HCT116 (cell line): ENCODE measurements at regions not wholly inside any gene's neighbourhood (a gene's known extent, or its start where the extent isn't known, plus 50 kb on each side); places are given as distances from the start of the nearest gene placed in this dataset.

Source experiments
- JUND ChIP-seq: IDR thresholded peaks from 2 replicates; pipeline ENCODE4 v1.6.1; 2012
- SP1 ChIP-seq: IDR thresholded peaks from 2 replicates; pipeline ENCODE4 v1.6.1; 2012; ENCODE audit warnings: low read depth
- TF ChIP-seq, protein P1 (sequence below), 3 experiments: fragments of 200-600 bp in 1 of 3; sonication (generic) in 1 of 3; IDR thresholded peaks in 2 of 3; conservative IDR thresholded peaks in 1 of 3; 2 replicates each; pipeline ENCODE4 v1.5.1; 2012 to 2017; ENCODE audit warnings: low read depth in 2 of 3, low read length in 2 of 3, antibody characterized with exemption in 1 of 3, borderline replicate concordance in 1 of 3, control low read depth in 1 of 3, mild to moderate bottlenecking in 1 of 3, mixed read lengths in 1 of 3, mixed run types in 1 of 3, moderate library complexity in 1 of 3; ENCODE audit not compliant: insufficient read depth in 1 of 3

DNA sequence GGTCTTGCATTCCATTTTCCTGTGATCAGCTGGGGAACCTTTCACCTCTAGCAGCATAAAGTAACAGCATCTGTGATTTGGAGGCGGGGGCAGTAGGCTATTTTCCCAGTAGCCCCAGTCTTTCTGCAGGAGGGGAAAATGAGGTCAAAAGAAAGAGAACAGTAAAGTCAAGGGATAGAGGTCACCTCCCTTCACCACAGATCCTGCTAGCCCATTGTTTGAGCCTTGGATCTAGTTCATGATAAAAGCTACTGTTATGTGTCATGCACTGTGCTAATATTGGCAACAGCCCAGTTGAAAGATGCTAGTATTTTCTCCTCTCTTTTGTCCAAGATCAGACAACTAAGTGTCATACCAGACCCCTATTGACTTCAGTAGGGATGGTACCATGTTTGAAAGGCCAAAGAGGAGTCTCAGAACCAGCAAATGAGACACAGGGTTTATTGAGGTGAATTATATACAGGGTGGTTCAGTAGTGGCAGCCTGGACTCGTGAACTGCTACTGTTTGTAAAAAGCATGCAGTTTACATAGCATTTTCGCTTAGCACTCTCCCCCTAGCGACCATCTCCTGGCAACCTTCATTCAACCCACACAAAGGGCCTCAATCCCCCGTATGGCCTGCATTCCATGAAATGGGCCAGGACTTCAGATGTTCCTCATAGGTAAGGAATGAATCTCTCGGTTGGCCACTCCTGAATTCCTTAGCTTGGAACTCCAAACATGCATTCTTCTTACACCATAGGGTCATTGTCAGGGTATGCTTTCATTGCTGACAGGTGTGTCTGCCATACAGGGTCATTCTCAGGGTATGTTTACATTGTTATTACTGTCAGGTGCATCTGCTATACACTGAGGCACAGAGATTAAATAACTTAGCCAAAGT, 170.0 kb upstream of the FRMPD4 start:
- TF ChIP-seq SP1 (no peak), JUND (no peak)
- TF ChIP-seq, protein P1, sequence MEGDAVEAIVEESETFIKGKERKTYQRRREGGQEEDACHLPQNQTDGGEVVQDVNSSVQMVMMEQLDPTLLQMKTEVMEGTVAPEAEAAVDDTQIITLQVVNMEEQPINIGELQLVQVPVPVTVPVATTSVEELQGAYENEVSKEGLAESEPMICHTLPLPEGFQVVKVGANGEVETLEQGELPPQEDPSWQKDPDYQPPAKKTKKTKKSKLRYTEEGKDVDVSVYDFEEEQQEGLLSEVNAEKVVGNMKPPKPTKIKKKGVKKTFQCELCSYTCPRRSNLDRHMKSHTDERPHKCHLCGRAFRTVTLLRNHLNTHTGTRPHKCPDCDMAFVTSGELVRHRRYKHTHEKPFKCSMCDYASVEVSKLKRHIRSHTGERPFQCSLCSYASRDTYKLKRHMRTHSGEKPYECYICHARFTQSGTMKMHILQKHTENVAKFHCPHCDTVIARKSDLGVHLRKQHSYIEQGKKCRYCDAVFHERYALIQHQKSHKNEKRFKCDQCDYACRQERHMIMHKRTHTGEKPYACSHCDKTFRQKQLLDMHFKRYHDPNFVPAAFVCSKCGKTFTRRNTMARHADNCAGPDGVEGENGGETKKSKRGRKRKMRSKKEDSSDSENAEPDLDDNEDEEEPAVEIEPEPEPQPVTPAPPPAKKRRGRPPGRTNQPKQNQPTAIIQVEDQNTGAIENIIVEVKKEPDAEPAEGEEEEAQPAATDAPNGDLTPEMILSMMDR (IDR thresholded peaks at IDR 0.05 in 2 of 3, conservative IDR thresholded peaks at IDR 0.05 in 1 of 3; ENCODE audit: borderline replicate concordance in 1 of 3, insufficient read depth in 1 of 3, low read depth in 2 of 3, low read length in 2 of 3) = no peak
